ENCODE measurements at regions not wholly inside any gene's neighbourhood (a gene's known extent, or its start where the extent isn't known, plus 50 kb on each side); places are given as distances from the start of the nearest gene placed in this dataset.

DNA sequence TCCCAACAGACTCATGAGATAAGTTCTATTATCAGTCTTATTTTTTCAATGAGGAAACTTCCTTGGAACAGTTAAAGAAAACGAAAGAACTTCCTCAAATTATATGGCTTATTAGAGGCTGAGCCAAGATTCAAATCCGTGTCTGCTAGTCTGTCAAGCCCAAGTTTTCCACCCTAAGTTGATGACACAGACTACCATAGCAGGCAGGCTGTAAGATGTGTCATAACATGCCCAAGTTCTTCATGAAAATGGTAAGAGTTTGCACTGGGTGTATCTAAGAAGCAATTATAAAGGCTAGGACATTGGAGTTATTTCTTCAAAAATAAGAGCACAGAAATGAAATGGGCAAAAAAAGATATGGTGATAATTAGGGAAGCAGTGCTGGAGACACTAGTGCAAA, 634.5 kb downstream of the BRINP1 start:
- TF ChIP-seq, protein P1, sequence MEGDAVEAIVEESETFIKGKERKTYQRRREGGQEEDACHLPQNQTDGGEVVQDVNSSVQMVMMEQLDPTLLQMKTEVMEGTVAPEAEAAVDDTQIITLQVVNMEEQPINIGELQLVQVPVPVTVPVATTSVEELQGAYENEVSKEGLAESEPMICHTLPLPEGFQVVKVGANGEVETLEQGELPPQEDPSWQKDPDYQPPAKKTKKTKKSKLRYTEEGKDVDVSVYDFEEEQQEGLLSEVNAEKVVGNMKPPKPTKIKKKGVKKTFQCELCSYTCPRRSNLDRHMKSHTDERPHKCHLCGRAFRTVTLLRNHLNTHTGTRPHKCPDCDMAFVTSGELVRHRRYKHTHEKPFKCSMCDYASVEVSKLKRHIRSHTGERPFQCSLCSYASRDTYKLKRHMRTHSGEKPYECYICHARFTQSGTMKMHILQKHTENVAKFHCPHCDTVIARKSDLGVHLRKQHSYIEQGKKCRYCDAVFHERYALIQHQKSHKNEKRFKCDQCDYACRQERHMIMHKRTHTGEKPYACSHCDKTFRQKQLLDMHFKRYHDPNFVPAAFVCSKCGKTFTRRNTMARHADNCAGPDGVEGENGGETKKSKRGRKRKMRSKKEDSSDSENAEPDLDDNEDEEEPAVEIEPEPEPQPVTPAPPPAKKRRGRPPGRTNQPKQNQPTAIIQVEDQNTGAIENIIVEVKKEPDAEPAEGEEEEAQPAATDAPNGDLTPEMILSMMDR (IDR thresholded peaks at IDR 0.05; ENCODE audit: low read depth, low read length, missing control alignments), result no peak
- in situ Hi-C loops (cut with HindIII; ENCODE audit: low pct_ligation_motif_present, low sequenced_read_pairs), result no loop called here
- no peak overlapping the region for H3K4me3 ChIP-seq (ENCODE audit: low read depth, low read length)

GRCh38 chr9:118736406-118736805, 632.8 kb downstream of the BRINP1 start:
- no peak for DNase-seq
- Histone ChIP-seq H3K4me3 (ENCODE audit: low read depth, low read length) (no peak overlapping the region), H3K36me3 (replicated peaks) (no peaks in the 10 kb centered on the region), H3K27me3 (replicated peaks) (no peaks in the 10 kb centered on the region), H3K27ac (no peak overlapping the region)
- in situ Hi-C loops (cut with HindIII; ENCODE audit: low pct_ligation_motif_present, low sequenced_read_pairs), result no loop called here
- TF ChIP-seq, protein P1 (IDR thresholded peaks at IDR 0.05; ENCODE audit: low read depth, low read length, missing control alignments), result no peak

More for the DNA sequence above, 634.5 kb downstream of the BRINP1 start:
- H3K27ac ChIP-seq, result no peak overlapping the region
- H3K27me3 ChIP-seq (replicated peaks), result no peaks in the 10 kb centered on the region
- no peak for DNase-seq
- H3K36me3 ChIP-seq (replicated peaks), result no peaks in the 10 kb centered on the region

- no peak overlapping the region for H3K4me3 ChIP-seq (ENCODE audit: low read depth, low read length)
- TF ChIP-seq, protein P1 (IDR thresholded peaks at IDR 0.05; ENCODE audit: low read depth, low read length, missing control alignments), result no peak
- DNase-seq, result no peak
- H3K27ac ChIP-seq, result no peak overlapping the region
- H3K27me3 ChIP-seq (replicated peaks), result no peaks in the 10 kb centered on the region
- in situ Hi-C loops (cut with HindIII; ENCODE audit: low pct_ligation_motif_present, low sequenced_read_pairs), result no loop called here
- H3K36me3 ChIP-seq (replicated peaks), result no peaks in the 10 kb centered on the region
Measured at GRCh38 chr9:118751077-118751847, 618.0 kb downstream of the BRINP1 start.

- Histone ChIP-seq H3K27me3 (replicated peaks) (no peaks in the 10 kb centered on the region), H3K4me3 (ENCODE audit: low read depth, low read length) (no peak overlapping the region), H3K36me3 (replicated peaks) (no peaks in the 10 kb centered on the region), H3K27ac (no peak overlapping the region)
- TF ChIP-seq, protein P1 (IDR thresholded peaks at IDR 0.05; ENCODE audit: low read depth, low read length, missing control alignments), result no peak
- in situ Hi-C loops (cut with HindIII; ENCODE audit: low pct_ligation_motif_present, low sequenced_read_pairs), result no loop called here
- DNase-seq, result no peak
Measured at GRCh38 chr9:118751848-118752223, 617.4 kb downstream of the BRINP1 start.

DNA sequence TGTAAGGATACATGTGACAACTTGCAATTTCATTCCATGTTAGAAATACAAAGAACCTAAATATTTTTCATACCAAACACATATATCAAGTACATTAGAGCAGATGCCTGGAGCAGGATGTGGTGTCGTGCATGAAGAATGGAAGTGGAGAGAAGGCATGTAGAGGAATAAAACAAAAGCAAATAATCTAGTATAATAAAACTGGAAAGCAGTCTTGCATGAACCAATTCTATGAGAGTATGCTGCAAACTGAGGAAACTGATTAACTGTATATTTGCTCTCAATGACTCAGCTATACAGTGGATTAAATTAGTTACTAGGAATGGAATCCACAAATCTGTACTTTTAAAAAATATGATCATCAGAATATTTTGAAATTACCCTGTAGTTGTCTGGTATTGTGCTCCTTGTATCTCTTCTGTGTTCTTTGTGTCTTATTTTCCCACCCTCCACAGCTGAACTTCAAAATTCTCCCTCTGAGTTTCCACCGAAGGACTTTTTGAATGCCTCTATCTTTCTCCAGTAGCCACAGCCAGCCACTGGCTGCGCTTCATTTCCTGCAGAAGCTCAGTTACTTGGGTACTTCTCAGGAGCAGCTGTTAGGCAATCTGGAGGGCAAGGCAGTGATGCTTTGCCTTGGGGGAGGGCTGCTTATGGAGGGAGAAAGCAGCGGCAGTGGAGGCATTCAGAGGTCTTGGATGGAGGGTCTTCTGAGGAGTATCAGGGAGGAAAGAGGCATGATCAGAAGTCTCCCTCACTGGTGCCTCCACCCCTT, 608.0 kb downstream of the BRINP1 start:
- Histone ChIP-seq H3K27me3 (replicated peaks) (no peaks in the 10 kb centered on the region), H3K27ac (no peak overlapping the region), H3K4me3 (ENCODE audit: low read depth, low read length) (no peak overlapping the region), H3K36me3 (replicated peaks) (no peaks in the 10 kb centered on the region)
- DNase-seq, result no peak
- in situ Hi-C loops (cut with HindIII; ENCODE audit: low pct_ligation_motif_present, low sequenced_read_pairs), result no loop called here
- TF ChIP-seq, protein P1 (IDR thresholded peaks at IDR 0.05; ENCODE audit: low read depth, low read length, missing control alignments), result no peak
